GM12892 (cell line): ENCODE measurements at regions not wholly inside any gene's neighbourhood (a gene's known extent, or its start where the extent isn't known, plus 50 kb on each side); places are given as distances from the start of the nearest gene placed in this dataset.

Experiments used
- DNase-seq: peaks from one replicate; pipeline ENCODE4 v3.0.0; 2011; ENCODE audit not compliant: insufficient read length
- FAIRE-seq: peaks from 2 replicates; lab custom pipeline; 2011; peaks lifted over from hg19 to GRCh38; lab: Jason Lieb, UNC
- POLR2A ChIP-seq: IDR thresholded peaks from 2 replicates; pipeline ENCODE4 v1.6.1; 2011; ENCODE audit warnings: low read depth, low read length, control low read depth
- POLR2AphosphoS5 ChIP-seq: IDR thresholded peaks from 2 replicates; pipeline ENCODE4 v1.6.1; 2011; ENCODE audit warnings: low read depth, low read length, control low read depth
- TAF1 ChIP-seq: IDR thresholded peaks from 2 replicates; pipeline ENCODE4 v1.6.1; 2011; ENCODE audit warnings: low read depth, mild to moderate bottlenecking, control low read depth, low read length, borderline replicate concordance

- TF ChIP-seq POLR2A (no peak), TAF1 (no peak), POLR2AphosphoS5 (no peak)
- no peak for FAIRE-seq
Measured at GRCh38 chr10:111789821-111790220, 393.7 kb downstream of the GPAM start.

GRCh38 chr10:111801841-111802240, 381.7 kb downstream of the GPAM start:
- DNase-seq, result no peak
- TF ChIP-seq POLR2AphosphoS5 (no peak), TAF1 (no peak), POLR2A (no peak)
- FAIRE-seq, result no peak

More at GRCh38 chr10:111789821-111790220, 393.7 kb downstream of the GPAM start:
- no peak for DNase-seq

DNA sequence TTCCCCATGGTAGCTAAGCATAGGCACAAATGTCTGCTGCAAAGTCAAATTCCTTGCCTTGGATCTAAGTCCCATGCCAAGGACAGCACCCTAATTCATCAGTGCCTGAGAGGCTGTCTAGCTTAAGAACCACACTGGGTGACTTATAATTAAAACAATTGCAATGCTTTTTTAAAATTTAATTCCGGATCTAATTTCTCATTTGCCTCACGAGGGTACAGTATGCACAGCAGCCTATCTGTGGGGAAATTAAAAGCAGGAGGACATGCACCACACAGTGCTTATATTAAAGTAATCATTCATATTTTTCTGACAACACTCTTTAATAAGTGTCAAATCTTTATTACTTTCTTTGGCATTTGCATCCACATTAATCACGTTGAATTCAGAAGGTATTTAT, 378.8 kb downstream of the GPAM start:
- DNase-seq (no peak), FAIRE-seq (no peak)
- TF ChIP-seq TAF1 (no peak), POLR2A (no peak), POLR2AphosphoS5 (no peak)

- TF ChIP-seq TAF1, result no peak
- TF ChIP-seq POLR2AphosphoS5, result no peak
- no peak for TF ChIP-seq POLR2A
- DNase-seq, result no peak
- no peak for FAIRE-seq
Measured at GRCh38 chr10:111811517-111811916, 372.0 kb downstream of the GPAM start.

DNA sequence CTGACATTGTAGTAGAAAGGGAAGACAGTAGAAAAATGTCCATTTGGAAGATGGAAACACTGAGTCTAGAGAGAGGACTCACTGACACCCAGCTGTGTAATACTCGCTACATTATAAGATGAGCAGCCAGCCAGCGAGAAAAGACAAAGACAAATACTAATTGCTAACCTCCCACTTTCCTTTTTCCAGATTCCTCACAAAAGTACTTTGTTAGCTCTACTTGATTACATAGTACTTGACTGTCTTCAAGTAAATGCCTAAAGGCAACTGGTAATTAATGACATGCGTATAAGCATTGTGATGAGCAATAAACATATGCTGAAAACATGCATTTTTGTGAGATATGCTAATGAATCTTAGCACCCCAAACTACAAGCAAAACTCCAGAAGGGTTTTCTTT, 363.1 kb downstream of the GPAM start:
- DNase-seq, result no peak
- FAIRE-seq, result no peak
- TF ChIP-seq POLR2A, result no peak
- no peak for TF ChIP-seq POLR2AphosphoS5
- TF ChIP-seq TAF1, result no peak

GRCh38 chr10:111821871-111822270, 361.7 kb downstream of the GPAM start:
- DNase-seq (no peak), FAIRE-seq (no peak)
- TF ChIP-seq TAF1 (no peak), POLR2AphosphoS5 (no peak), POLR2A (no peak)

DNA sequence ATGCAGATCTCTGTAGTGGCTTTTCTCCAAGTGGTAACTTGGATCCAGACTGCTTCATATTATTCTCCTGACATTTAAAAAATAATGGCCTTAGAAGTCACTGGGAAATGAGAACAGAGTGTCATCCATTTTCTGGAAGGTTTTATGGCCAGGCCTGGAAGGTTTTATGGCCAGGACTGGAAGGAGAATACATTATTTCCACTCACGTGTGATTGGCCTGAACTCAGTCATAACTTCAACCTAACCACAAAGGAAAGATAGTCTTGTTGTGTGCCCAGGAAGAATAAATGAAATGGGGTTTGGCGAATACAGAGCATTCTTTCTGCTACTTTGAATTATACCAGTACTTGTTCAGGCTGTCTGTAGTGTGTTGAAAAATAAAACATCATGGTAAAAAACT, 360.9 kb downstream of the GPAM start:
- no peak for FAIRE-seq
- no peak for DNase-seq
- TF ChIP-seq POLR2AphosphoS5 (no peak), TAF1 (no peak), POLR2A (no peak)

DNA sequence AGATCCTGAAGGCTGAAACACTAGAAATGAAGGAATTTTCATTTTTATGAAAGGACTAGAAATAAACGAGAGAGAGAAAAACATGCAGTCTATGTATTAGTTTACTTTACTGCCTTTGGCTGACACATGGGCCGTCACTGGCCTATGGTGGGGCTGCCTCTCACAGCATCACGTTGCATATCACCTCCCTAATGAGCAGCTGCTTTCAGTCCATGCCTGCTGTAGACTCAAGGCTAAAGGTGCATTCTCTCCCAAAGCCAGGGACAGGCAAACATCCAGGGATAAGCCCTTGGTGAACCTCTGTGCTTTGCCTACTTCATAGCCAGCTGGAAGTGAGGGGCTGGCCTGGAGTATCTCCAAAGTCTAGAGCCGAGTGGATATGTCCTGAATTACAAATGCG, 359.4 kb downstream of the GPAM start:
- FAIRE-seq (no peak), DNase-seq (no peak)
- TF ChIP-seq TAF1 (no peak), POLR2AphosphoS5 (no peak), POLR2A (no peak)

DNA sequence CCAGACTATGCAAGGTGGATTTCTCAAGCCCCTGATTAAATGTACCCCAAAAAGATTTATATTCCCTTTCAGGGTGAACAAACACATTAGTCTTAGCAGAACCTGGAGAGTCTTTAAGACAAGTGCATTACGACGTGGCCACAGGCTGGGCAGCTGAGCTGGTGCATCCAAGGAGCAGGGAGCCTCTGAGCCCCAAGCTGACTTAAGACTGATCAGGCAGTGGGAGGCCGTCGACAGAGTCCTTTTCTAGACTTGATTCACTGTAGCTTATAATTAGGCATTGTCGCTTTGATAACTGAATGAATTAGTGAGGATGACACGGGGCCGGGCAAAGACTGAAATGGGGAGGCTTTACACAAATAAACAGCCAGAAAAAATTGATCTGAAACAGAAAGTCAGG, 353.2 kb downstream of the GPAM start:
- DNase-seq (no peak), FAIRE-seq (no peak)
- TF ChIP-seq POLR2A, result no peak
- no peak for TF ChIP-seq TAF1
- TF ChIP-seq POLR2AphosphoS5, result no peak

DNA sequence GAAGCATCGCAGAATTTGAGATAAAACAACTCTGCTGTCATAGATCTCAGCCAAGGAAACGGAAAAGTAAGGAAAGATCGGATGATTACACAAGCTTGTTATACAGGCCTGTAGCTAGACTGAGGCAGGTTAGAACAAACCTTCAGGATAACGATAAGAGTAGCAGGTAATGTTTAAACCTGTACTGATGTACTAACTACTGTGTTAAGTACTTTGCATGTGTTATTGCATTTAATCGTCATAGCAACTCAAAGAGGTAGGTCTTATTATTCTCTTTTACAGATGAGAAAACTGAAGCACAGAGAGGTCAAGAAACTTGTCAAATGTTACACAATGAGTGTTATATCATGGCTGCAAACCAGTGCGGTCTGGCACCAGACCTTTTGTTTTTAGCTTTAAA, 352.5 kb downstream of the GPAM start:
- FAIRE-seq, result no peak

DNA sequence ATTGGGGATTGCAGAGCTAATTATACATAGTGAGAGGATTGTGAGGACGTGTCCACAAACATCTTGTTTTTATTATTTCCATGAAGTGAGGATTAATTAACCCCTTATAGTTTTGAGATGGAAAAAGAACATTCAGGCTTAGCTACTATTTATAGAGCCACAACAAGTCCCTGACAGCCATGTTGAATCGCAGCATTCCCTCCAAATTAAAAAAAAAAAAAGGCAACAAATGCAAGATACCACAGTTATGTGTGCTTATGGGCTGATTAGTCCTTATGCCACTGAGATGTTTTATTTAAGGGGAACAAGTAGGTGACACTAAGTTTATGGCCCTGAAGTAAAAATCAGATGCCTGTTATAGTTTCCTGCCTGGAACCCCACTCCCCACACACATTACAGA, 350.3 kb downstream of the GPAM start:
- TF ChIP-seq POLR2AphosphoS5 (no peak), POLR2A (no peak), TAF1 (no peak)
- DNase-seq (no peak), FAIRE-seq (no peak)

More for the DNA sequence above, 352.5 kb downstream of the GPAM start:
- TF ChIP-seq TAF1 (no peak), POLR2AphosphoS5 (no peak), POLR2A (no peak)
- DNase-seq, result no peak

DNA sequence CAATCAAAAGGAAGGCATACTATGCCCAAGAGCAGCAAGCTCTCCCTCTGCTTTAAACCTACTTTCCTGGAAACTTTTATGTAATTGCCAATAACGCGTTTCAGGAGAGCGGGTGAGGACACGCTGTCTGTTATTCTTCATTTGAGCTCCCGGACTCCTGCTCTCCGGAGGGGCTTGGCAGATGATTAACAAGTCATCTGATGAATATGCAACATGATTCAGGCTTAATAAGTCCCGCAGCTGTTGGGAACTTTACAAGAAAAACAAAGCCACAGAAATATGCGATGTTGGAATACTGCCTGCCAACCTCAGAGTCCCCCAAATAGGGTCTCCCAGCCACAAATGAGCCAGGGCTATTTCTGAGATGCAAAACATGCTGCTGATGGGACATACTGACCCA, 348.0 kb downstream of the GPAM start:
- FAIRE-seq (no peak), DNase-seq (no peak)
- TF ChIP-seq POLR2AphosphoS5, result no peak
- TF ChIP-seq POLR2A, result no peak
- TF ChIP-seq TAF1, result no peak

GRCh38 chr10:111836064-111836463, 347.5 kb downstream of the GPAM start:
- FAIRE-seq (no peak), DNase-seq (no peak)
- TF ChIP-seq POLR2A (no peak), POLR2AphosphoS5 (no peak), TAF1 (no peak)
